Hematopoietic multipotent progenitor cell (in vitro differentiated cells): ENCODE measurements at regions not wholly inside any gene's neighbourhood (a gene's known extent, or its start where the extent isn't known, plus 50 kb on each side); places are given as distances from the start of the nearest gene placed in this dataset.

Experiments
- DNase-seq, 3 donors: peaks; one replicate each; pipeline ENCODE4 v3.0.0-alpha.2; 2011 to 2015; ENCODE audit warnings: low read depth in 2 of 3, low spot score in 2 of 3

DNA sequence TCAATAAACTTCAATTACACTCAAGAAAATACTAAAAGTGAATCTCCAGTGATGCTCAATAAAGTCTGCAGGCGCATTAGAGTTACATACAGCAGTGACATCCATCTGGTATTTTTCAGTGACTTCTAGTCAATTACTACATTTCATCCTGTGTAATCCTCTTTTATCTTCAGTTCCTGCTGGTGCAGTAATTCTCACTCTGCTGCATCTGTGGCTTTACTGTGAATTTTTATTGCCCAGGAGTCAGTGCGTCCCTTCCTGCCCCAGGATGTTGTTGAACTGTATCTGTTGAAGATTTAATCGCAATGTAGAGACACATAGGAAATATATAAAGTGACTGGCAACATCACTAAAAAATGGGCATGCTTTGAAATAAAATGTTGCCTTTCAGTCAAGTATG lies 196.3 kb upstream of the TMTC4 start:
- DNase-seq = no peak

DNA sequence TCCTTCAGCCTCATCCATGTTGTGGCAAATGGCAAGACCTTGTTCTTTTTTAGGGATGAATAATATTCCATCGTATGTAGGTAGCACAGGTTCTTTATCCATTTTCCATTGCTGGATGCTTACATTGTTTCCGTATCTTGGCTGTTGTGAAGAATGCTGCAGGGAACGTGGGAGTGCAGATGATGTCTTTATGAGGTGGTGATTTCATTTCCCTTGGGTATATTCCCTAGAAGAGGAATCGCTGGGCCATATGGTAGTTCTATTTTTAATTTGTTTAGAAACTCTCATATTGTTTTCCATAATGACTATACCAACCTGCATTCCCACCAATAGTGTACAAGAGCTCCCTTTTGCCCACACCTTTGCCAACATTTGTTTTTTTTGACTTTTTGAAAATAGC lies 186.3 kb upstream of the TMTC4 start:
- no peak for DNase-seq

DNA sequence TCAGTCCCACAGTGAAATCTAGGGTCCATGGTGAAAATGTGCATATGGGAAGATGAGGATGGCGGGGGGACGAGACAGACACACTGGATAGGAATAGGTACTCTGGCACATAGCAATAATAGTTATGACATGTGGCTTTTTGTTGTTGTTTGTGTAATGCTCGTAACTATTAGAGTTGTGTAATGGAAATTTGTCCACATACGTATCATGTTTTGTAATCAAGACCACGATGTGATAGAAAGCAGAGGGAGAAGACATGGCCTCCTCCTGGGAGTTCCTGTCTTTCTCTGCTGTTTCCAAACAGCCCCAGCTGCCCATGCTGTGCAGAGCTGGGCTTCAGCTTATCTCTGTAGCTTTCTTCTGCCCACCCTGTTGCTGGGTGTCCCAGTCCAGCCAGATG lies 185.3 kb upstream of the TMTC4 start:
- no peak for DNase-seq

DNA sequence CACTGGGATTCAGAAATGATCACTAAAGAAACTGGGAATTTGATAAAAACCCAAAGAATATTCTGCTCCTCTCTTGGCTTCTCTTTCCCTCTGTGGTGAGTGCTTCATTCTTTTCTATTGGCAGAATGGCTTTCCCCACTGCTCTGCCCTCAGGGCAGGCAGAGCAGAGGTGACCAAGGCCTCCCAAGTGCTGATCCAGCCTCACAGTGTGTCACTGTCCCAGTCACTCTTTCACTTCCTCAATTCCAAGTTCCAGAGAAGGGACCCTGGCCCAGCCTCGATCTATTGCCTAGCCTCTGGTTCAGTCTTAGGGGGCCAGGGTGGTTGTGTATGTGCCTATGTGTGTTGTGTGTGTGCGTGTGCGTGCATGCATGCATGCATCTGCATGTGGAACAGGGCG lies 180.6 kb upstream of the TMTC4 start:
- DNase-seq = no peak

DNA sequence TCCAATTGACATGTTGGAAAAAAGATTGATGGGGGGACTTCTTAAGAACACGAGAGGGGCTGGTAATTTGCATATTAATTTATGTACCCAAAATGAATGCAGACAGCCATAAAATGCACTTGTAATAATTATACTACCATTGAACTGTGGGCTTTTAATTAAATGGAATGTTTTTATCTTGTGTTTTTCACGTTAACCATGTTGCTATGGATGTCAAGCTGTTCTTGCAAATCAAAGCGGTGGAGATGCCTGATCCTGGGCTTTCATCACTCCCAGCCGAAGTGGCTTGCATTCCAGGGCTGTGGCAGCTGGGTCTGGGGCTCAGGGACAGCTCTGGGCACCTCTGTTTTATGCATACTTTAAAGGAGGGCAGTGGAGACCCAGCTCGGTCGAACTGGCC lies 179.4 kb upstream of the TMTC4 start:
- no peak for DNase-seq

DNA sequence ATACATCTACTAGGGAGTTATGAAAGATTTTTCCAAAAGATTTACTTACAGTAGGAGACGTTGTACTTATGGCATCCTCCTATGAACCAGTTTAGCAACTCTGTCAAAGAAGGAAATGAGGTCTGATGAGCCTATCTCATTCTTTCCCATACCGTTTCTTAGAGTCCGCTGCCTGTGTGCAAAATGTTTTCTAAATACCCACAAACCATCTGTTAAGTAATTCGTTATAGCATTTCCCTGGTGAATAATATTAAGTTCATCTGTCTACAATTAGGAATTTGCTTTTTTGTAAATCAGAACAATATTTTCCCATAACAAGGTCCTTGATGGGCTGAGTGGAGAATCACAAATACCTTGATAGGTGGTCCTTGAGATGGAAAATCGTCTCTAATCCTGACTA lies 178.8 kb upstream of the TMTC4 start:
- no peak for DNase-seq

DNA sequence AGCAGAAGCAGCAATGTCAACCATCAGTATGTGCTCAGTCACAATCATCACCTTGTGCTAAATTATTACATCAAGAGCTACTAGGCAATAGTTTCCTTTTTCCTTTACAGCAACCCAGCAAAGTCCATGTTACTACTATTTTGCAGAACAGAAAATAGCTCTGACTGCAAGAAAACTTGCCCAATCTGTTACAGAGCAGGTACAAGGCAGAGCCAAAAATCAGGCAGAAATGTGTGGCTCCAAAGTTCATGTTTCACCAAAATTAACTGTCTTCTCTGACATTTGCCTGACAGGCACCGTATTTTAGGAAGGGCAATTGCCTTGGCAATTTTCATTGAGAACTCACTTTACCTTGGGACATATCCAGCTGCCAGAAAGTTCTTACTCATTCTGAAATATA lies 177.6 kb upstream of the TMTC4 start:
- DNase-seq = no peak

DNA sequence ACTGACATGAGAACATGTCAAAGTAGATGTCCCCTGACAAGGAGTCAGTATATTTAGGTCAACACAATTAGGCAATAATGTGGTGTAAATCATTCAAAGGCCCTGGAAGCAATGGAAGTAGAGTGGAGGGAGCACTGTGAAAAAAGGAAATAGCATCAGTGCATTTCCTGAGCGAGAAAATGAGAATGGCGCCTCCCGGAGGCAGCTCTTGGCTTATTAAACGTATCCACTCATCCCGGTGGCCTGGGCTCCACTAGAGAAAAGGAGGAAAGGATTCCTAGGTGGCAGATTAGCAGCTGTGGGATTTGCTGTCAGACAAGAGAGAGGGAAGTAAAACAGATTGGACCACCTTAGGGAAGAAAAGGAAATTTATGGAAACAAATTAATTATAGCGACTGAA lies 173.7 kb upstream of the TMTC4 start:
- DNase-seq = no peak

DNA sequence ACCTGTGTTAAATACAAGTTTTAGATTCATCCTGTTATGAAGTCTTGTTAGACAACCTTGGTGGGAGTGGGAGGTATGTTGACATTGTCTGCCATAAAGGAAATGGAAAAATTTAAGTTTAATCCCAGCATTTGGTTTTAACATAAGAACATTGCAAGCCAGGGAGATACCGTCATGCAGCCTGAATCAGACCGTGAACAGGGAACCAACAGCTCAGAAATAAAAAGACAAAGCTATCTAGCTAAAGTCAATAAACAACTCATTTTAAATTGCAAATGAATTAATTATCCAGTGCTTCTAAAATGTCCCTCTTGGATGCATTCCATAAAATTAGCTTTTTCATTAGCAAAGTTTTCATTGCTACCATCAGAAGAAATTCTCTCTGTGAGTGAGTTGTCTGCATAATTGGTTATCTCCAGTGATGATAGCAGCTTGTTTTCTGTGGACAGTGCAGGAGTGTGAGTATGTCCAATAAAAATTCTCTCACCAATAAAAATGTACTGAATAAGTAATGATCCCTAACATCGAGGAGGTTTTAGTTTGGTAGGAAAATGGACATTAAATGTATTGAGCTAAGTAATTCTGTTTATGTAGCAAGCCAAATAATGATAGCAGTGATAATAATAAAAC lies 170.6 kb upstream of the TMTC4 start:
- no peak for DNase-seq

DNA sequence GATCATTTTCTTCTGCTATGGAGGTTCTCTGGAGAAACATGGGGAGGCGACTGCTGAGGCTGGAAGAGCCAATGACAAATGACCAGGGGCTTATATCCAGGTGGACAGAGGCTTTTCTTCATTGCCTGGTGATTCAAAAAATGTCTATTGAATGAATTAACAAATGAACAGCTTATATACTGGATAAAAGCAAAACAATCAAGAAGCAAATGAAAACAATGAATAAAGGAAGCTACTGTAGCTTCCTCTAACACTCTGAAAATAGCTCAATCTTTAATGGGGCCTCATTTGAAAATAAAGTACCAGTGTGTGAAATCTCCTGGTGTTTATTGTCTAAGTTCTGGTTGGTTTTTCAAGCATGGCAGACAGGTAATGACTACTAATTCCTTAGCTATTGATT lies 167.5 kb upstream of the TMTC4 start:
- no peak for DNase-seq

DNA sequence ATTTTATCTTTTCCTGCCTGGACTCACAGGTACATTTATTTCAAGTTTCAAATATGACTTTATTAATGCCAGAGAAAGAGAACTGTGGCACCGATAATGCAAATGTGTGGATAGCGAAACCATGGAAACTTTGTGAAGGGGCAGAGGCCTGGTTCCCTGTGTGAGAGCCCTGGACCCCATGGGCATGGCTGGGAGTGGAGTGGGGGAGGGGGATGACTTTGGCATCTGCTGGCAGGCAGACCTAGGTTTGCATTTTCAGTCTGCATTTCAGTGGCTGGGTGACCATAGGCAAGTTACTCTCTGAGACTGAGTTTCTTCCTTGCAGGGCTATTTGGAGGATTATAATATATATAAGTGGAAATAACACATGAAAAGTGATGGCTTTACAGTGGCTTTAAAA lies 163.8 kb upstream of the TMTC4 start:
- no peak for DNase-seq

DNA sequence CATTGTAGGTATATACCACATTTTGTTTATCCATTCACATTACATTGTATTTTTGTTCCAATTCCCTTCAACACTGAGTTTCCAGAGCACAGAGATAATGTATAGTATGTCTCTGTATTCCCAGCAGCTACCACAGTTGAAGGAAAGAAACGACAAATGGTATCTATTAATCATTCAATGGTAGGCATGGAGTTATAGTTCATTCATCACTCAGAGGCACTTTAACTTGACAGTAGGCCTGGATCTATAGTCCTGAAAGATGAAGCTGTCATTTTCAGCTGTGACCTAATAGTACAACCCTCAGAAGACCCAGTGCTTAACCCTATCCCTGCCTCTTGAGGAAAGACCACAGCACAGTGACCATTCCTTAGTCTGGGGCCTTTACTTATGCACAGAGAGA lies 163.0 kb upstream of the TMTC4 start:
- DNase-seq = no peak

DNA sequence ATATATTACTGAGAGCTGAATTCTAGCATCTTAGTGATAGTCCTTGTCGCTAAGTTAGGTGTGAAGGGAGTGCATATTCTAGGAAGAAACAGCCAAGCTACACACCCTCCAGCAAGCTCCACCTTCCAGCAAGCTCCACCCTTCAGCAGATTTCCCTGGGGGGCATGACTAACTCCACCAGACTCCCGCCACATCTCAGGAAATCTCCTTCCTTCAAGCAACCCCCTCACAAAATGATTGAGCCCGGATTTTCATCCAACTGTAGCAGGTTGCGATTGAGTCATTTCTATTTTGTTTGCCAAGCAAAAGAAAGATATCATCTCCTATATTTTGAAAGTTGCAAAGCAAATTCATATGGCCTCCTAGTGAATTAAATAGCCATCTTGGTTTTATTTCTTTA lies 162.1 kb upstream of the TMTC4 start:
- DNase-seq = no peak

DNA sequence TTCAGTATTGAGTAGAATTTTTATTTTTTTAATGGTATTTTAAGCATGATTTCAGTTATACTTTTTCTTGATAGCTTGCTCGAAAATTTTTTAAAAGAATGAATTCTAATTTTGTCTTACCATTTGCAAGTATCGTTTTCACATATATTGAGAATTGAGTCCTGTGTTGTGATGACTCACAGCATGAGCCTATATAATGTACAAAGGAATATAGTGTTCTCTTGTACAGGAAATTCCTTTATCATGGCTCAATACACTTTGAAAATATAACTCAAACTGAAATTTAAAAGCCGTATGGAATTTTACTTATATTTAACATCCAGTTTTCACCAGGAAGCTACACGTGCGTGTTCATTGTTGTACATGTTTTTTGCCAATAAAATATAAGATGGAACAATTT lies 161.1 kb upstream of the TMTC4 start:
- DNase-seq = no peak

DNA sequence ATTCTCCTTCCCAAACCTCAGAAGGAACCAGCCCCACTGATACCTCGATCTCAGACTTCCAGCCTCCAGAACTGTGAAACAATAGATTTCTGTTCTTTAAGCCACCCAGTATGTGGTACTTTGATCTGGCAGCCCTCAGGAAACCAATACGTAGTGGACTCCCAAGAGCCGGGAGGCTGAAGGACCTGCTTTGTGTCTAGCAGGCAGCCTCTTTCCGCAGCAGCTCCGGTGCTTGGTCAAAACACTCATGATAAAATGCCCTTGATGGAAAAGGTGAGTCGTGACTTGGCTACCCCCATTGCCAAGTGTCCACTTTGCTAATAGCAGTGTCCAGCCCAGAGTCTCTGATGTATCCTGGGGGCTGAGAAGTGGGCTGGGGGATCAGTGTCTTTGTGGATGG lies 158.8 kb upstream of the TMTC4 start:
- DNase-seq = no peak

DNA sequence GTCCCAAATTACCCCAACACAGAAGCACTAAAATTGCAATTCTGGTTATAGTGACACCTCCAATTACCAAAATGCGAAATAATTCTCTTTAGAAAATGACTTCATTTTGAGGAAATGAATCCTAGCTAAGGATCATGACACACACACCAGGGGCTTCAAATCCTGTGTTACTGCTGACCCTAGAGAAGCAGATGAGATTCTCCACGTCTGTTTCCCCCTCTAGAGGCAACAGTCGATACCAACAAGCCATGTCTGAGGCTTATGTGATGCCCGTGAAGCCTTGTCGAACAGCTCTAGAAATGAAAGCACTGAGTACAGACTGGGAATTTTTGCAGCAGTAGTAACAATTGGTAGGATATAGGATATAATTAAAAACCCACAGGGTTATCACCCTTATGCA lies 153.6 kb upstream of the TMTC4 start:
- peak in 1 of 3 donors; percentile 0 for DNase-seq

DNA sequence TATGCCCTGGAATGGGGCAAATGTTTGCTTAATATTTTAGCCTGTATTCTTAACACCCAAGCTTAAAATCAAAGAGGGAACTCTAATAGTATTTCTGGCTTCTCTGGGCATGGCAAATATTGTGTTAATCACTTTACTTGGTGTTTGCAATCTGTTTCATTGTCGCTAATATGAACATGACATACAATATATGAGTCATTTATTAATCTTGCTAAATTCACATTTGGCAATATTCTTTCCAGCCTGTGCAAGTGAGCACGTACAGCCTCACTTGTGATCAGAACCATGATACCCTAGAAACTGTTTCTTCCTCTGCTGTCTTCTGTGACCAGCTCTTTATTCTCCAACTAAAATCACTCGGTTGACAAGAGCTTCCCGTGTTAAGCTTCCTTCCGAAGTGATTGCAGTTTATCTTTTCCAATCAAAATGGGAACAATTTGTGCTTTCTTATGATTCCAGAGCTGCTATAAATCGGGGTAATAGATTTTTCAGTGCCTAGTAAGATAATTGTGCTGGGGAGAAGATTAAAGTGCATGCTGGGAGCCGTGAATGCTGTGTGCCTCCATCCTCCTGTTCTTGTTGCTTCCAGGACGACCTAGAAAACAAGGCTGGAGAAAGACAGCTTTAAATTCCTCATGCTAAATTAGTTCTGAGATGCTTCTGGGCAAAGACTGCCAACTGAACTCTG lies 153.0 kb upstream of the TMTC4 start:
- DNase-seq = no peak

DNA sequence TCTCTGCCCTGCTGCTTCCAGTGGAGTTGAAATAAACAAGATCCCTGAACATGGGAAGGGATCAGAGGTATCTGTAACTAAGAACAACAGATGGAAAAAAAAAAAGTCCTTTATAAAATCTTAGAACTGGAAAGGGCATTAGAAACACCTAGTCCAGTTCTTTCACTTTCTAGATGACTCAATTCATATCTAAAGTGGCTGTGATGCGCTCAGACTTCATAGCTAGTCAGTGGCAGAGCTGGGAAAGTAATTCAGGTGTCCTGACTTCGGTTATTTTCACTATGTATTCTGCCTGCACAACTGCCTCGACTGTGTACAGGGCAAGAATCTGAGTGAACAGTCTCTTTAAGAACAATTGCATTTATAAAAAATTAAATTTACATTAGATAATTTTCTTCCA lies 151.8 kb upstream of the TMTC4 start:
- DNase-seq = no peak

DNA sequence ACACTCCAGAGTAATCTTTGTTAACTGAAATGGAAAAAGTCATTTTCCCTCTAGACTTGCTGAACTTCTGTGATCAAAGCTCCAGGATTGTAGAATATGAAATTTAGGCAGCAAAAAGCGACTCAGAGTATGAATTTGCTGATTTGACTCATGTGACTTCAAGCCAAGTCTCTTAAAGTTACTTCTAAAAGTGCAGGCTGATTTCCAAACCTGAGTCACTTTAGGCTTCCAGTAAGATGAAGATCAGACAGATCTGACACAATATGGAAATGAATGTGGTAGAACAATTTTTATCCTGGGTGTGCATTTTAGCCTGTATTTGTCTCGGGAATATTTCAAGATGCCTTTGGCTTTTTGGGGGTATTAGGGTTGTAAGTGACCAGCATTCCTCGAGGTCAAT lies 151.0 kb upstream of the TMTC4 start:
- no peak for DNase-seq

DNA sequence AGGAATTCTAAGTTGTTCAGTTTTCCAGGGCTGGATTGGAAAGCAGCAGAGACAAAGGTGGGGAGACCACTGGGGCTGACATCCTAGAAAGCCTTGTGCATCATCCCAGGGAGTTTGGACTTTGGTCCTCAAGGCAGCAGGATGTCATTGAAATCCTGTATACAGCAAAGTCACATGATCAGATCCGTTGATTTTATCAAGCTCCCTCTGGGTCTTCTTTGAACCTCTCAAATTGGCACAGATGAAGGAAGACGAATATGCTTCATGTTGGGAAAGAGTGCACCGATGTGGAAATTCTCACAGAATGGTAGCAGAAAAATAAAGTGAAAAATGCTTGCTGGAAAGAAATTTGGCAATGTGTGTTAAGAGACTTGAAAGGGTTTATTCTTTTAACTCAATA lies 149.8 kb upstream of the TMTC4 start:
- no peak for DNase-seq

DNA sequence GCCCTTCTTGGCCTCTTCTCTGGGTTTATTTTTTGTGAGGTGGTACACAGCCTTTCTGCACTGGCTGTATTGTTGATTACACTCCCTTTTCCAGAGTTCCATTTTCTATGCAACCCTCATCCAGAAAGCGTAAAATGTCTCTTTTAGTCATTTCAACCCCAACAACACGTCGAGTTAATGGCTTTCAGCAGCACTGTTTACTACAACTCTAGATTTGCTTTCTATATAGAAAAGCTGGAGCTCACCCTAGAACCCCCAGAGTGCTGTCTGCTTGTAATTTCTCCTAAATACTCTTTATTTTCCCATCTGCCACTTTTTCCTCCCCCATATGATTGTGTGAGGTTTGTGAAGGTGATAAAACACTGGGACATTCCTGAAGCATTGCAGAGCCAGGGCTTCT lies 148.9 kb upstream of the TMTC4 start:
- DNase-seq = no peak

DNA sequence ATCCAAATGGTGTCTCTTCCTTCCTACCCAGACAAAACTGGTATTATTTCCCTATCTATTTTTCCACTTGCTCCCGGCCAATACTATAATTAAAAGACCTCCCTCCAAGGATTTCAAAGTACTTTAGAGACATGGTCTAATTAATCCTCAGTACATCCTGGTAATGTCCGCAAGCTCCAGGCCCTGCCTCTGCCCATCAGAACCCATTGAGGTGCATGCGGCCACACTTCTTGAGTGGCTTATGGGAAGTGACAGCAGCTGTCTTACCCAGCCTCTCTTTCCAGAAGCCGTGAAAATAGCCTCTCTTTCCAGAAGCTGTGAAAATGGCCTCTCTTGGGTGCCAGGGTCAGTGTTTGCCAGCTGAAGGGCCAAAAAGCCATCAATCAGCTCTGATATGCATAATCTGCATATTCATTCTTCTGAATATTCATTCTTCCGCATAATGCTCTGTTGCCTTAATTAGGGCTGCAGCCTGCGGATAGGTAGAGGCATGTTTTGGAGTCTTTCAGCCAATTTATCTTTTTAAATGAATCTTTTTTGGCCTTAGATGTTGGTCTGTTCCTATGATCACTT lies 148.4 kb upstream of the TMTC4 start:
- no peak for DNase-seq

DNA sequence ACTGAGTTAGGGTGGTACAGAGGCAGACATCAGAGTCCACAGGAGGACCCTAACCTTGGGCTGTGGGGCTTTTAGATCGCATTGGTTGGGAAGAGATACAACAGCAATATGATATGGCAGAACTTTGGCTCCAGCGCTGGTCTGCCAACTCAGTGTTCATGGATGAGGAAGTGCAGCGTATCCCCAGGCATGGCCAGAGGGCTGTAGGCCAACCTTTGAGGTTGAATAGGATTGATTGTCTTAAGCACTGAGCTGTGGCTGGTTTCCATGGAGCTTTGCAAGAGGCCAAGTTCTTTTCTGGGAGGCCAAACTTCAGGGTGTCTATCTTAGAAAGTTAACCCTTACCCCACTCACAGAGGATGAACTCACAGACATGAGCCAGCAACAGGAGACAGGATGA lies 144.1 kb upstream of the TMTC4 start:
- no peak for DNase-seq
